Fibroblast of lung (primary cell): ENCODE measurements at regions not wholly inside any gene's neighbourhood (a gene's known extent, or its start where the extent isn't known, plus 50 kb on each side); places are given as distances from the start of the nearest gene placed in this dataset.

Experiments
- DNase-seq, 2 donors: peaks; one replicate each; pipeline versions ENCODE4 v3.0.0 to v3.0.0-alpha.2; 2010; ENCODE audit warnings: low read depth in 2 of 2
- H2AFZ ChIP-seq: 2 replicates; pipeline ENCODE4 v1.5.1; 2012; ENCODE audit warnings: low read length, control low read depth, inconsistent platforms
- H3K27ac ChIP-seq: 2 replicates; pipeline ENCODE4 v1.5.1; 2011; ENCODE audit warnings: low read length, control low read depth; ENCODE audit not compliant: insufficient read depth
- H3K27me3 ChIP-seq: 2 replicates; pipeline ENCODE4 v1.5.1; 2011; ENCODE audit warnings: mild to moderate bottlenecking, low read length; ENCODE audit not compliant: control insufficient read depth, insufficient read depth
- H3K36me3 ChIP-seq: 2 replicates; pipeline ENCODE4 v1.5.1; 2011; ENCODE audit warnings: low read length; ENCODE audit not compliant: control insufficient read depth, insufficient read depth
- H3K4me1 ChIP-seq: 2 replicates; pipeline ENCODE4 v1.5.1; 2011; ENCODE audit warnings: low read length; ENCODE audit not compliant: control insufficient read depth, insufficient read depth; ENCODE audit errors: extremely low read depth
- H3K4me2 ChIP-seq: 2 replicates; pipeline ENCODE4 v1.5.1; 2011; ENCODE audit warnings: low read length, control low read depth; ENCODE audit not compliant: insufficient read depth; ENCODE audit errors: extremely low read depth
- H3K4me3 ChIP-seq, 4 experiments: fragments of 200-600 bp in 1 of 4; sonication (generic) in 1 of 4; replicated peaks in 1 of 4; 2 replicates each; pipeline ENCODE4 v1.5.1; 2011 to 2016; ENCODE audit warnings: low read length in 4 of 4, low read depth in 3 of 4, mild to moderate bottlenecking in 3 of 4, control low read depth in 2 of 4, inconsistent platforms in 1 of 4, mixed read lengths in 1 of 4; ENCODE audit not compliant: insufficient read depth in 1 of 4; ENCODE audit errors: control extremely low read depth in 1 of 4
- H3K79me2 ChIP-seq: 2 replicates; pipeline ENCODE4 v1.5.1; 2012; ENCODE audit warnings: mild to moderate bottlenecking, low read length, inconsistent platforms; ENCODE audit not compliant: control insufficient read depth, insufficient read depth
- H3K9ac ChIP-seq: 2 replicates; pipeline ENCODE4 v1.5.1; 2011; ENCODE audit warnings: mild to moderate bottlenecking, low read length, control low read depth; ENCODE audit not compliant: insufficient read depth
- H3K9me3 ChIP-seq: 2 replicates; pipeline ENCODE4 v1.5.1; 2012; ENCODE audit warnings: low read depth, low read length; ENCODE audit not compliant: control insufficient read depth, insufficient read depth
- H4K20me1 ChIP-seq: 2 replicates; pipeline ENCODE4 v1.5.1; 2011; ENCODE audit warnings: low read length; ENCODE audit not compliant: control insufficient read depth, insufficient read depth; ENCODE audit errors: extremely low read depth
- EZH2 ChIP-seq: IDR thresholded peaks from 2 replicates; pipeline ENCODE4 v1.5.1; 2012; ENCODE audit warnings: low read length, control low read depth, mild to moderate bottlenecking; ENCODE audit errors: missing control alignments
- TF ChIP-seq, protein P1 (sequence below), 2 donors: IDR thresholded peaks in 1 of 2; conservative IDR thresholded peaks in 1 of 2; 1 replicate in 1 of 2; 2 replicates in 1 of 2; pipeline ENCODE4 v1.5.1; 2011 to 2012; ENCODE audit warnings: low read length in 2 of 2, control low read depth in 1 of 2, inconsistent platforms in 1 of 2, low read depth in 1 of 2, mild to moderate bottlenecking in 1 of 2

DNA sequence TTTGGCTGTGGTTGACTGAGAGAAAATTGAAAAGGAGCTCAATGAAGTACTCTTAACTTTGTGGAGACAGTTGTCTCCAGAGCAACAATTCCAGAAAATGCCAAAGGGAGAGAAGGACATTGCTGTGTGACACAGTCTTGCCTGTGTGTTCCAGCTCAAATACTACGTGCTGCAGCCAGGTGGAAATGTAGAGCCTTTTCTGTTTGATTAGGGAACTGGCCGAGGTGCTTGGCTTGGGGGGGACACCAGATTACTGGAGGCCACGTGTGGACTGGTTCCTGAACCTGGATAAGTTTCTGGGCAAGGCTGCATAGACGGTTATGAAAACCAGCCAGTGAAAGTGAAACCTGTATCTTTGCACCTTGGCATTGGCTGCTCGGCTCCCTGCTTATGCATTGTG, 217.9 kb downstream of the CTH start:
- Histone ChIP-seq H3K9me3 (no peaks in the 10 kb centered on the region), H3K4me2 (no peak overlapping the region), H3K27me3 (no peaks in the 10 kb centered on the region), H3K27ac (no peak overlapping the region), H4K20me1 (no peaks in the 10 kb centered on the region), H2AFZ (no peak overlapping the region), H3K4me1 (no peaks in the 10 kb centered on the region), H3K36me3 (no peaks in the 10 kb centered on the region), H3K9ac (no peak overlapping the region), H3K4me3 (no peak overlapping the region), H3K79me2 (no peaks in the 10 kb centered on the region)
- TF ChIP-seq, protein P1, sequence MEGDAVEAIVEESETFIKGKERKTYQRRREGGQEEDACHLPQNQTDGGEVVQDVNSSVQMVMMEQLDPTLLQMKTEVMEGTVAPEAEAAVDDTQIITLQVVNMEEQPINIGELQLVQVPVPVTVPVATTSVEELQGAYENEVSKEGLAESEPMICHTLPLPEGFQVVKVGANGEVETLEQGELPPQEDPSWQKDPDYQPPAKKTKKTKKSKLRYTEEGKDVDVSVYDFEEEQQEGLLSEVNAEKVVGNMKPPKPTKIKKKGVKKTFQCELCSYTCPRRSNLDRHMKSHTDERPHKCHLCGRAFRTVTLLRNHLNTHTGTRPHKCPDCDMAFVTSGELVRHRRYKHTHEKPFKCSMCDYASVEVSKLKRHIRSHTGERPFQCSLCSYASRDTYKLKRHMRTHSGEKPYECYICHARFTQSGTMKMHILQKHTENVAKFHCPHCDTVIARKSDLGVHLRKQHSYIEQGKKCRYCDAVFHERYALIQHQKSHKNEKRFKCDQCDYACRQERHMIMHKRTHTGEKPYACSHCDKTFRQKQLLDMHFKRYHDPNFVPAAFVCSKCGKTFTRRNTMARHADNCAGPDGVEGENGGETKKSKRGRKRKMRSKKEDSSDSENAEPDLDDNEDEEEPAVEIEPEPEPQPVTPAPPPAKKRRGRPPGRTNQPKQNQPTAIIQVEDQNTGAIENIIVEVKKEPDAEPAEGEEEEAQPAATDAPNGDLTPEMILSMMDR (conservative IDR thresholded peaks at IDR 0.05 in 1 of 2, IDR thresholded peaks at IDR 0.05 in 1 of 2; ENCODE audit: low read depth in 1 of 2, low read length in 2 of 2): no peak
- no peak for TF ChIP-seq EZH2
- DNase-seq: no peak

DNA sequence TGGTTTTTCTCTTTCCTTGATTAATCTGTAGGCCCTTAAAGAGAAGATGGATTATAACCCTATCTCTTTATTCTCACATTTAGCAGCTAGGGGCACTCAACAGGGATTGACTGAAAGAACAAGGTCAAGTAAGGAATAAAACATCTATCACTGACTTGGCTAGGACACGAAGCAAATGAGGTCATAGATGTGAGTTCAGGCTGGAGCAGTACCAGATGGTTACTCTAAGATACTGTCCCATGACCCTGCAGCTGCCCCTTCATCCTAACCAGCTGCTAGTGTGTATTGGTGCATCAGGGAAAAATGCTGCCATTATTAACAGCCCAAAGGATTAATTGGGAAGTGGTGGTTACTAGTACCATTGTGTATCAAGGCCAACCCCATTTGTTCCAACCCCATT, 221.9 kb downstream of the CTH start:
- TF ChIP-seq, protein P1 (conservative IDR thresholded peaks at IDR 0.05 in 1 of 2, IDR thresholded peaks at IDR 0.05 in 1 of 2; ENCODE audit: low read depth in 1 of 2, low read length in 2 of 2): no peak
- TF ChIP-seq EZH2: no peak
- Histone ChIP-seq H3K79me2 (no peaks in the 10 kb centered on the region), H3K36me3 (no peaks in the 10 kb centered on the region), H3K4me2 (no peak overlapping the region), H3K27ac (no peak overlapping the region), H2AFZ (no peak overlapping the region), H3K9me3 (no peaks in the 10 kb centered on the region), H3K4me1 (no peaks in the 10 kb centered on the region), H3K4me3 (no peak overlapping the region), H3K27me3 (no peaks in the 10 kb centered on the region), H4K20me1 (no peaks in the 10 kb centered on the region), H3K9ac (no peak overlapping the region)
- no peak for DNase-seq

DNA sequence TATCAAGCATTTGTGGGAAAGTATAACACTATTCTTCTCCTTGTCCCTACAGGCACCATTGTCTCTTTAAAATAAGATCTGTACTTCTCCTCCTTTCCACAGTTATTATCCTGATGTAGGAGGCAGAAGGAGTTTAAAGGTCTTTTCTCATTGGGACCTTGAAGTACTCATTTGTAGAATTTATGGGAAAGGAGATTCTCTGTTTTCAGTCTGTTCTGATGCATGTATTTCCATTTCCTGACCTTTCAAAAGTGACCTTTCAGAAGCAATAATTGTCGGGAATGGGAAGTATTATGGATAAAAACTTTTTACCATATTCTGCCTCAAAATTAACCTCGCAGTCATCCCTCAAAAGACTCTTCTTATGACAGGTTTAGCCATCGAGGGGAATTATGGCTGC, 224.8 kb downstream of the CTH start:
- DNase-seq: no peak
- Histone ChIP-seq H3K4me2 (no peak overlapping the region), H3K79me2 (no peaks in the 10 kb centered on the region), H3K4me1 (no peaks in the 10 kb centered on the region), H4K20me1 (no peaks in the 10 kb centered on the region), H3K27me3 (no peaks in the 10 kb centered on the region), H3K27ac (no peak overlapping the region), H3K36me3 (no peaks in the 10 kb centered on the region), H3K9me3 (no peaks in the 10 kb centered on the region), H2AFZ (no peak overlapping the region), H3K9ac (no peak overlapping the region), H3K4me3 (no peak overlapping the region)
- TF ChIP-seq EZH2: no peak
- TF ChIP-seq, protein P1 (conservative IDR thresholded peaks at IDR 0.05 in 1 of 2, IDR thresholded peaks at IDR 0.05 in 1 of 2; ENCODE audit: low read depth in 1 of 2, low read length in 2 of 2): no peak
